HEK293 (cell line): ENCODE measurements at regions not wholly inside any gene's neighbourhood (a gene's known extent, or its start where the extent isn't known, plus 50 kb on each side); places are given as distances from the start of the nearest gene placed in this dataset.

Experiments used
- CTCF ChIA-PET: fragments of 350-600 bp; formaldehyde crosslinking; extraction: SDS; loops from one replicate; lab custom pipeline; 2021; ENCODE audit warnings: antibody characterized with exemption; lab: Yijun Ruan, JAX
- POLR2A ChIA-PET: fragments of 300-600 bp; formaldehyde crosslinking; extraction: SDS; loops from one replicate; lab custom pipeline; 2020; ENCODE audit warnings: antibody characterized with exemption, inconsistent platforms; lab: Yijun Ruan, JAX
- H3K27ac ChIP-seq: fragments of 200-500 bp; sonication (Bioruptor generic); 2 replicates; pipeline ENCODE4 v1.5.1; 2014; ENCODE audit warnings: low read depth, low read length, control low read depth, inconsistent platforms; ENCODE audit errors: extremely low read depth
- H3K36me3 ChIP-seq, 2 experiments: fragments of 200-500 bp in 1 of 2; sonication (Bioruptor generic) in 1 of 2; 1 replicate in 1 of 2; 2 replicates in 1 of 2; pipeline ENCODE4 v1.5.1; 2014 to 2017; ENCODE audit warnings: inconsistent platforms in 2 of 2, low read length in 2 of 2; ENCODE audit not compliant: control insufficient read depth in 2 of 2, insufficient read depth in 1 of 2
- H3K4me1 ChIP-seq: fragments of 200-500 bp; sonication (Bioruptor generic); 2 replicates; pipeline ENCODE4 v1.5.1; 2014; ENCODE audit warnings: mild to moderate bottlenecking, low read length, inconsistent platforms; ENCODE audit not compliant: control insufficient read depth, insufficient read depth
- H3K4me3 ChIP-seq: 2 replicates; pipeline ENCODE4 v1.5.1; 2011; ENCODE audit warnings: low read depth, mild to moderate bottlenecking, control low read depth, low read length, moderate library complexity
- H3K9me3 ChIP-seq: fragments of 200-500 bp; sonication (Bioruptor generic); 2 replicates; pipeline ENCODE4 v1.5.1; 2014; ENCODE audit warnings: low read depth, low read length, inconsistent platforms; ENCODE audit not compliant: control insufficient read depth, insufficient read depth
- BCL11A ChIP-seq: fragments of 450-650 bp; formaldehyde crosslinking; IDR thresholded peaks from 2 replicates; pipeline ENCODE4 v1.5.1; 2016; ENCODE audit warnings: low read depth, missing biosample characterization, missing genetic modification characterization
- BCL11B ChIP-seq: fragments of 450-650 bp; formaldehyde crosslinking; IDR thresholded peaks from 2 replicates; pipeline ENCODE4 v1.5.1; 2016; ENCODE audit warnings: low read depth, missing biosample characterization, missing genetic modification characterization
- EGR2 ChIP-seq: fragments of 450-650 bp; formaldehyde crosslinking; IDR thresholded peaks from 2 replicates; pipeline ENCODE4 v1.5.1; 2016; ENCODE audit warnings: low read depth, missing biosample characterization, missing genetic modification characterization
- PBX3 ChIP-seq: sonication (generic); formaldehyde crosslinking; IDR thresholded peaks from 2 replicates; pipeline ENCODE4 v1.8.1; 2022; ENCODE audit warnings: mild to moderate bottlenecking, moderate library complexity, missing genetic modification reagents
- RBAK ChIP-seq: fragments of 450-650 bp; formaldehyde crosslinking; IDR thresholded peaks from 2 replicates; pipeline ENCODE4 v1.5.1; 2016; ENCODE audit warnings: missing biosample characterization, missing genetic modification characterization
- ZFHX2 ChIP-seq: fragments of 450-650 bp; formaldehyde crosslinking; conservative IDR thresholded peaks from 2 replicates; pipeline ENCODE4 v1.5.1; 2016; ENCODE audit warnings: missing biosample characterization, missing genetic modification characterization
- ZFP3 ChIP-seq: fragments of 450-650 bp; formaldehyde crosslinking; IDR thresholded peaks from 2 replicates; pipeline ENCODE4 v1.5.1; 2016; ENCODE audit warnings: low read depth, missing biosample characterization, missing genetic modification characterization
- ZNF157 ChIP-seq: fragments of 450-650 bp; formaldehyde crosslinking; IDR thresholded peaks from 2 replicates; pipeline ENCODE4 v1.5.1; 2016; ENCODE audit warnings: missing biosample characterization, missing genetic modification characterization
- ZNF16 ChIP-seq: fragments of 450-650 bp; formaldehyde crosslinking; IDR thresholded peaks from 2 replicates; pipeline ENCODE4 v1.5.1; 2016; ENCODE audit warnings: low read depth, missing biosample characterization, missing genetic modification characterization
- ZNF174 ChIP-seq: fragments of 450-650 bp; formaldehyde crosslinking; IDR thresholded peaks from 2 replicates; pipeline ENCODE4 v1.5.0; 2017; ENCODE audit warnings: missing biosample characterization, mild to moderate bottlenecking, missing genetic modification characterization
- ZNF214 ChIP-seq: fragments of 450-650 bp; formaldehyde crosslinking; IDR thresholded peaks from 2 replicates; pipeline ENCODE4 v1.5.1; 2017; ENCODE audit warnings: missing biosample characterization, mild to moderate bottlenecking, missing genetic modification characterization, borderline replicate concordance
- ZNF239 ChIP-seq: fragments of 450-650 bp; formaldehyde crosslinking; IDR thresholded peaks from 2 replicates; pipeline ENCODE4 v1.5.1; 2016; ENCODE audit warnings: missing biosample characterization, missing genetic modification characterization
- ZNF362 ChIP-seq: fragments of 450-650 bp; formaldehyde crosslinking; IDR thresholded peaks from 2 replicates; pipeline ENCODE4 v1.5.1; 2016; ENCODE audit warnings: missing biosample characterization, missing genetic modification characterization
- ZNF391 ChIP-seq: fragments of 450-650 bp; formaldehyde crosslinking; IDR thresholded peaks from 2 replicates; pipeline ENCODE4 v1.5.1; 2016; ENCODE audit warnings: low read depth, missing biosample characterization, missing genetic modification characterization, borderline replicate concordance
- ZNF544 ChIP-seq: fragments of 450-650 bp; formaldehyde crosslinking; IDR thresholded peaks from 2 replicates; pipeline ENCODE4 v1.5.0; 2017; ENCODE audit warnings: missing biosample characterization, missing genetic modification characterization
- ZNF560 ChIP-seq: fragments of 450-650 bp; formaldehyde crosslinking; IDR thresholded peaks from 2 replicates; pipeline ENCODE4 v1.5.1; 2017; ENCODE audit warnings: missing biosample characterization, missing genetic modification characterization, borderline replicate concordance
- ZNF596 ChIP-seq: fragments of 450-650 bp; IDR thresholded peaks from 2 replicates; pipeline ENCODE4 v1.5.0; 2018; ENCODE audit warnings: missing biosample characterization, mild to moderate bottlenecking, missing genetic modification characterization, moderate library complexity
- ZNF707 ChIP-seq: fragments of 450-650 bp; formaldehyde crosslinking; IDR thresholded peaks from 2 replicates; pipeline ENCODE4 v1.5.1; 2016; ENCODE audit warnings: missing biosample characterization, missing genetic modification characterization
- ZNF768 ChIP-seq: fragments of 450-650 bp; formaldehyde crosslinking; IDR thresholded peaks from 2 replicates; pipeline ENCODE4 v1.5.1; 2018; ENCODE audit warnings: missing biosample characterization, mild to moderate bottlenecking, missing genetic modification characterization
- ZNF776 ChIP-seq: fragments of 450-650 bp; formaldehyde crosslinking; IDR thresholded peaks from 2 replicates; pipeline ENCODE4 v1.5.0; 2017; ENCODE audit warnings: missing biosample characterization, missing genetic modification characterization, borderline replicate concordance
- ZNF777 ChIP-seq: fragments of 450-650 bp; formaldehyde crosslinking; IDR thresholded peaks from 2 replicates; pipeline ENCODE4 v1.5.1; 2017; ENCODE audit warnings: missing biosample characterization, missing genetic modification characterization, borderline replicate concordance
- ZNF792 ChIP-seq: fragments of 450-650 bp; formaldehyde crosslinking; IDR thresholded peaks from 2 replicates; pipeline ENCODE4 v1.5.1; 2016; ENCODE audit warnings: missing biosample characterization, missing genetic modification characterization
- TF ChIP-seq, protein P1 (sequence below): fragments of 450-650 bp; formaldehyde crosslinking; IDR thresholded peaks from 2 replicates; pipeline ENCODE4 v1.5.1; 2016; ENCODE audit warnings: missing biosample characterization, missing genetic modification characterization
- TF ChIP-seq, protein P2 (sequence below): fragments of 450-650 bp; formaldehyde crosslinking; IDR thresholded peaks from 2 replicates; pipeline ENCODE4 v1.5.1; 2016; ENCODE audit warnings: missing biosample characterization, missing genetic modification characterization, borderline replicate concordance
- TF ChIP-seq, protein P3 (sequence below): fragments of 450-650 bp; formaldehyde crosslinking; IDR thresholded peaks from 2 replicates; pipeline ENCODE4 v1.5.1; 2017; ENCODE audit warnings: missing biosample characterization, missing genetic modification characterization

DNA sequence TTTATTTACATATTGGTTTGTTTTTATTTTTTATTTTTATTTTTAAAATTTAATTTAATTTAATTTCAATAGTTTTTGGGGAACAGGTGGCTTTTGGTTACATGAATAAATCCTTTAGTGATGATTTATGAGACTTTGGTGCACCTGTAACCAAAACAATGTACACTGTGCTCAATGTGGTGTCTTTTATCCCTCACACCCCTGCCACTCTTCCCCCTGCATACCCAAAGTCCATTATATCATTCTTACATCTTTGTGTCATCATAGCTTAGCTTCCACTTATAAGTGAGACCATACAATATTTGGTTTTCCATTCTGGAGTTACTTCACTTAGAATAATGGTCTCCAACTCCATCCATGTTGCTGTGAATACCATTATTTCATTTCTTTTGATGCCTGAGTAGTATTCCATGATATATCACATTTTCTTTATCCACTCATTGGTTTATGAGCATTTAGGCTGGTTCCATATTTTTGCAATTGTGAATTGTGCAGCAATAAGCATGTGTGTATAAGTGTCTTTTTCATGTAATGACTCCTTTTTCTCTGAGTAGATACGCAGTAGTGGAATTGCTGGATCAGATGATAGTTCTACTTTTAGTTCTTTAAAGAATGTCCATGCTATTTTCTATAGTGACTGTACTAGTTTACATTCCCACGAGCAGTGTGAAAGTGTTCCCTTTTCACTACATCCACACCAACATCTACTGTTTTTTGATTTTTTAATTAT lies 157.1 kb downstream of the CPXCR1 start:
- ChIA-PET CTCF (no interaction called here), POLR2A (no interaction called here)
- H3K4me1 ChIP-seq: no peaks in the 10 kb centered on the region
- H3K27ac ChIP-seq: no peak overlapping the region
- no peaks in the 10 kb centered on the region; the same call in none of the 2 replicates for H3K9me3 ChIP-seq
- TF ChIP-seq BCL11B (no peak), ZNF707 (tag by site-specific recombination) (no peak), ZNF239 (no peak), ZNF16 (no peak), ZNF391 (tag by site-specific recombination) (no peak)
- TF ChIP-seq, protein P1, sequence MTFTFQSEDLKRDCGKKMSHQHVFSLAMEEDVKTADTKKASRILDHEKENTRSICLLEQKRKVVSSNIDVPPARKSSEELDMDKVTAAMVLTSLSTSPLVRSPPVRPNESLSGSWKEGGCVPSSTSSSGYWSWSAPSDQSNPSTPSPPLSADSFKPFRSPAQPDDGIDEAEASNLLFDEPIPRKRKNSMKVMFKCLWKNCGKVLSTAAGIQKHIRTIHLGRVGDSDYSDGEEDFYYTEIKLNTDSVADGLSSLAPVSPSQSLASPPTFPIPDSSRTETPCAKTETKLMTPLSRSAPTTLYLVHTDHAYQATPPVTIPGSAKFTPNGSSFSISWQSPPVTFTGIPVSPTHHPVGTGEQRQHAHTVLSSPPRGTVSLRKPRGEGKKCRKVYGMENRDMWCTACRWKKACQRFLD (tag by site-specific recombination): no peak
- TF ChIP-seq, protein P2, sequence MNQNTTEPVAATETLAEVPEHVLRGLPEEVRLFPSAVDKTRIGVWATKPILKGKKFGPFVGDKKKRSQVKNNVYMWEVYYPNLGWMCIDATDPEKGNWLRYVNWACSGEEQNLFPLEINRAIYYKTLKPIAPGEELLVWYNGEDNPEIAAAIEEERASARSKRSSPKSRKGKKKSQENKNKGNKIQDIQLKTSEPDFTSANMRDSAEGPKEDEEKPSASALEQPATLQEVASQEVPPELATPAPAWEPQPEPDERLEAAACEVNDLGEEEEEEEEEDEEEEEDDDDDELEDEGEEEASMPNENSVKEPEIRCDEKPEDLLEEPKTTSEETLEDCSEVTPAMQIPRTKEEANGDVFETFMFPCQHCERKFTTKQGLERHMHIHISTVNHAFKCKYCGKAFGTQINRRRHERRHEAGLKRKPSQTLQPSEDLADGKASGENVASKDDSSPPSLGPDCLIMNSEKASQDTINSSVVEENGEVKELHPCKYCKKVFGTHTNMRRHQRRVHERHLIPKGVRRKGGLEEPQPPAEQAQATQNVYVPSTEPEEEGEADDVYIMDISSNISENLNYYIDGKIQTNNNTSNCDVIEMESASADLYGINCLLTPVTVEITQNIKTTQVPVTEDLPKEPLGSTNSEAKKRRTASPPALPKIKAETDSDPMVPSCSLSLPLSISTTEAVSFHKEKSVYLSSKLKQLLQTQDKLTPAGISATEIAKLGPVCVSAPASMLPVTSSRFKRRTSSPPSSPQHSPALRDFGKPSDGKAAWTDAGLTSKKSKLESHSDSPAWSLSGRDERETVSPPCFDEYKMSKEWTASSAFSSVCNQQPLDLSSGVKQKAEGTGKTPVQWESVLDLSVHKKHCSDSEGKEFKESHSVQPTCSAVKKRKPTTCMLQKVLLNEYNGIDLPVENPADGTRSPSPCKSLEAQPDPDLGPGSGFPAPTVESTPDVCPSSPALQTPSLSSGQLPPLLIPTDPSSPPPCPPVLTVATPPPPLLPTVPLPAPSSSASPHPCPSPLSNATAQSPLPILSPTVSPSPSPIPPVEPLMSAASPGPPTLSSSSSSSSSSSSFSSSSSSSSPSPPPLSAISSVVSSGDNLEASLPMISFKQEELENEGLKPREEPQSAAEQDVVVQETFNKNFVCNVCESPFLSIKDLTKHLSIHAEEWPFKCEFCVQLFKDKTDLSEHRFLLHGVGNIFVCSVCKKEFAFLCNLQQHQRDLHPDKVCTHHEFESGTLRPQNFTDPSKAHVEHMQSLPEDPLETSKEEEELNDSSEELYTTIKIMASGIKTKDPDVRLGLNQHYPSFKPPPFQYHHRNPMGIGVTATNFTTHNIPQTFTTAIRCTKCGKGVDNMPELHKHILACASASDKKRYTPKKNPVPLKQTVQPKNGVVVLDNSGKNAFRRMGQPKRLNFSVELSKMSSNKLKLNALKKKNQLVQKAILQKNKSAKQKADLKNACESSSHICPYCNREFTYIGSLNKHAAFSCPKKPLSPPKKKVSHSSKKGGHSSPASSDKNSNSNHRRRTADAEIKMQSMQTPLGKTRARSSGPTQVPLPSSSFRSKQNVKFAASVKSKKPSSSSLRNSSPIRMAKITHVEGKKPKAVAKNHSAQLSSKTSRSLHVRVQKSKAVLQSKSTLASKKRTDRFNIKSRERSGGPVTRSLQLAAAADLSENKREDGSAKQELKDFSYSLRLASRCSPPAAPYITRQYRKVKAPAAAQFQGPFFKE (tag by site-specific recombination): no peak
- H3K36me3 ChIP-seq: no peaks in the 10 kb centered on the region
- H3K4me3 ChIP-seq: no peak overlapping the region

DNA sequence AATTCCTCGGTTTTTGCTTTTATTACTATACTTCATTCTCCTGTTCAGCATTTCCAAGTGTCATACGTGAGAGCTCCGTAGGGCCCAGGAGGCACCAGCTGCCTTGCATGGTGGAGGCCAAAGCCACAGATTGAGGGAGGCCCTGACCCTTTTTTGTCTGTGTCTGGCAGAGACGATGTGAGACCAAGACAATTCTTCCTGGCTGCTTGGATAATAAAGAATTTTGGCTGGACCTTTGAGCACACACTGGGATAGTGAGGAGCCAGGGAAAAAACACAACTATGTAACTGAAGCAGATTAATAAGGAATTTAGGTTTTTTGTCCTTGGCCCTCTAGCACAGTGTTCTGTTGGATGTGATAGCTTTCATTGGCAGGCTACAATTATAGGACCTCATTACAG lies 161.0 kb downstream of the CPXCR1 start:
- Histone ChIP-seq H3K4me1 (no peaks in the 10 kb centered on the region), H3K4me3 (no peak overlapping the region), H3K36me3 (no peaks in the 10 kb centered on the region), H3K9me3 (no peaks in the 10 kb centered on the region; the same call in none of the 2 replicates), H3K27ac (no peak overlapping the region)
- ChIA-PET POLR2A (no interaction called here), CTCF (no interaction called here)
- no peak for TF ChIP-seq ZNF560 (tag by site-specific recombination)
- TF ChIP-seq ZNF792: no peak
- TF ChIP-seq ZNF777 (tag by site-specific recombination): no peak
- TF ChIP-seq ZNF362 (tag by site-specific recombination): no peak
- no peak for TF ChIP-seq ZNF776
- no peak for TF ChIP-seq ZNF174 (tag by site-specific recombination)
- no peak for TF ChIP-seq RBAK (tag by site-specific recombination)
- no peak for TF ChIP-seq BCL11A
- no peak for TF ChIP-seq ZFHX2 (tag by site-specific recombination)
- TF ChIP-seq PBX3 (CRISPR knock-in tag): no peak
- no peak for TF ChIP-seq ZFP3 (tag by site-specific recombination)
- no peak for TF ChIP-seq ZNF157 (tag by site-specific recombination)
- no peak for TF ChIP-seq ZNF544
- TF ChIP-seq ZNF214: no peak
- no peak for TF ChIP-seq EGR2
- no peak for TF ChIP-seq ZNF768 (tag by site-specific recombination)
- TF ChIP-seq, protein P3, sequence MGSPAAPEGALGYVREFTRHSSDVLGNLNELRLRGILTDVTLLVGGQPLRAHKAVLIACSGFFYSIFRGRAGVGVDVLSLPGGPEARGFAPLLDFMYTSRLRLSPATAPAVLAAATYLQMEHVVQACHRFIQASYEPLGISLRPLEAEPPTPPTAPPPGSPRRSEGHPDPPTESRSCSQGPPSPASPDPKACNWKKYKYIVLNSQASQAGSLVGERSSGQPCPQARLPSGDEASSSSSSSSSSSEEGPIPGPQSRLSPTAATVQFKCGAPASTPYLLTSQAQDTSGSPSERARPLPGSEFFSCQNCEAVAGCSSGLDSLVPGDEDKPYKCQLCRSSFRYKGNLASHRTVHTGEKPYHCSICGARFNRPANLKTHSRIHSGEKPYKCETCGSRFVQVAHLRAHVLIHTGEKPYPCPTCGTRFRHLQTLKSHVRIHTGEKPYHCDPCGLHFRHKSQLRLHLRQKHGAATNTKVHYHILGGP (tag by site-specific recombination): no peak
- no peak for TF ChIP-seq ZNF596 (tag by site-specific recombination)
